ENCODE measurements at regions not wholly inside any gene's neighbourhood (a gene's known extent, or its start where the extent isn't known, plus 50 kb on each side); places are given as distances from the start of the nearest gene placed in this dataset.
A peak's percentile ranks its signal among the peaks of the same experiment; 100 is the strongest.

GRCh38 chr4:154958621-154959358, 177.7 kb downstream of the RBM46 start:
- no peak for ATAC-seq (ENCODE audit: low read depth)
- intact Hi-C loops (cut with micrococcal nuclease) = no loop called here
- Mint-ChIP-seq H3K9me3 (peaks cover 8% of the 10 kb centered on the region), H3K4me1 (peaks cover 16% of the 10 kb centered on the region), H3K27ac (no peak overlapping the region), H3K27me3 (no peaks in the 10 kb centered on the region), H3K36me3 (ENCODE audit: low read depth) (no peaks in the 10 kb centered on the region), H3K4me3 (no peak overlapping the region)
- POLR2A ChIA-PET = no interaction called here
- TF ChIP-seq, protein P1, sequence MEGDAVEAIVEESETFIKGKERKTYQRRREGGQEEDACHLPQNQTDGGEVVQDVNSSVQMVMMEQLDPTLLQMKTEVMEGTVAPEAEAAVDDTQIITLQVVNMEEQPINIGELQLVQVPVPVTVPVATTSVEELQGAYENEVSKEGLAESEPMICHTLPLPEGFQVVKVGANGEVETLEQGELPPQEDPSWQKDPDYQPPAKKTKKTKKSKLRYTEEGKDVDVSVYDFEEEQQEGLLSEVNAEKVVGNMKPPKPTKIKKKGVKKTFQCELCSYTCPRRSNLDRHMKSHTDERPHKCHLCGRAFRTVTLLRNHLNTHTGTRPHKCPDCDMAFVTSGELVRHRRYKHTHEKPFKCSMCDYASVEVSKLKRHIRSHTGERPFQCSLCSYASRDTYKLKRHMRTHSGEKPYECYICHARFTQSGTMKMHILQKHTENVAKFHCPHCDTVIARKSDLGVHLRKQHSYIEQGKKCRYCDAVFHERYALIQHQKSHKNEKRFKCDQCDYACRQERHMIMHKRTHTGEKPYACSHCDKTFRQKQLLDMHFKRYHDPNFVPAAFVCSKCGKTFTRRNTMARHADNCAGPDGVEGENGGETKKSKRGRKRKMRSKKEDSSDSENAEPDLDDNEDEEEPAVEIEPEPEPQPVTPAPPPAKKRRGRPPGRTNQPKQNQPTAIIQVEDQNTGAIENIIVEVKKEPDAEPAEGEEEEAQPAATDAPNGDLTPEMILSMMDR (IDR thresholded peaks at IDR 0.05) = no peak
- no peak for DNase-seq
- CTCF ChIA-PET = no interaction called here

GRCh38 chr4:154959756-154960155, 178.7 kb downstream of the RBM46 start:
- Mint-ChIP-seq H3K9me3 (peaks cover 4% of the 10 kb centered on the region), H3K36me3 (ENCODE audit: low read depth) (no peaks in the 10 kb centered on the region), H3K27me3 (no peaks in the 10 kb centered on the region), H3K27ac (no peak overlapping the region), H3K4me3 (no peak overlapping the region), H3K4me1 (peaks cover 11% of the 10 kb centered on the region)
- TF ChIP-seq, protein P1 (IDR thresholded peaks at IDR 0.05) = no peak
- ChIA-PET CTCF (no interaction called here), POLR2A (no interaction called here)
- no peak for DNase-seq
- no peak for ATAC-seq (ENCODE audit: low read depth)
- intact Hi-C loops (cut with micrococcal nuclease) = no loop called here

GRCh38 chr4:154960476-154960875, 179.4 kb downstream of the RBM46 start:
- DNase-seq = no peak
- TF ChIP-seq, protein P1 (IDR thresholded peaks at IDR 0.05) = no peak
- Mint-ChIP-seq H3K4me1 (peaks cover 11% of the 10 kb centered on the region), H3K27me3 (no peaks in the 10 kb centered on the region), H3K9me3 (no peaks in the 10 kb centered on the region), H3K36me3 (ENCODE audit: low read depth) (no peaks in the 10 kb centered on the region), H3K4me3 (no peak overlapping the region), H3K27ac (peak overlapping the region; percentile 13)
- POLR2A ChIA-PET = no interaction called here
- peak; percentile 49 for ATAC-seq (ENCODE audit: low read depth)
- intact Hi-C loops (cut with micrococcal nuclease) = no loop called here
- CTCF ChIA-PET = no interaction called here

GRCh38 chr4:154961263-154961662, 180.2 kb downstream of the RBM46 start:
- H3K27me3 Mint-ChIP-seq = no peaks in the 10 kb centered on the region
- DNase-seq (no peak), ATAC-seq (ENCODE audit: low read depth) (peak; percentile 77)
- ChIA-PET POLR2A (no interaction called here), CTCF (no interaction called here)
- peaks cover 11% of the 10 kb centered on the region for H3K4me1 Mint-ChIP-seq
- H3K9me3 Mint-ChIP-seq = no peaks in the 10 kb centered on the region
- TF ChIP-seq, protein P1 (IDR thresholded peaks at IDR 0.05) = no peak
- intact Hi-C loops (cut with micrococcal nuclease) = no loop called here
- H3K4me3 Mint-ChIP-seq = no peak overlapping the region
- H3K27ac Mint-ChIP-seq = no peak overlapping the region
- no peaks in the 10 kb centered on the region for H3K36me3 Mint-ChIP-seq (ENCODE audit: low read depth)

- DNase-seq (no peak), ATAC-seq (ENCODE audit: low read depth) (no peak)
- no peaks in the 10 kb centered on the region for H3K9me3 Mint-ChIP-seq
- H3K4me3 Mint-ChIP-seq = no peak overlapping the region
- ChIA-PET CTCF (no interaction called here), POLR2A (no interaction called here)
- intact Hi-C loops (cut with micrococcal nuclease) = no loop called here
- H3K36me3 Mint-ChIP-seq (ENCODE audit: low read depth) = no peaks in the 10 kb centered on the region
- no peak overlapping the region for H3K27ac Mint-ChIP-seq
- TF ChIP-seq, protein P1 (IDR thresholded peaks at IDR 0.05) = no peak
- no peaks in the 10 kb centered on the region for H3K27me3 Mint-ChIP-seq
- no peaks in the 10 kb centered on the region for H3K4me1 Mint-ChIP-seq
Observed at GRCh38 chr4:154973244-154974035, 192.4 kb downstream of the RBM46 start.
